Panc1 (cell line): ENCODE measurements at regions not wholly inside any gene's neighbourhood (a gene's known extent, or its start where the extent isn't known, plus 50 kb on each side); places are given as distances from the start of the nearest gene placed in this dataset.

Experiments used
- POLR2AphosphoS5 ChIP-seq: IDR thresholded peaks from 2 replicates; pipeline ENCODE4 v1.6.1; 2012; ENCODE audit warnings: mild to moderate bottlenecking, low read depth, low read length, moderate library complexity
- SIN3A ChIP-seq: IDR thresholded peaks from 2 replicates; pipeline ENCODE4 v1.6.1; 2012; ENCODE audit warnings: low read depth, mild to moderate bottlenecking, low read length, moderate library complexity, borderline replicate concordance; ENCODE audit not compliant: insufficient read depth
- TCF7L2 ChIP-seq: IDR thresholded peaks from 2 replicates; pipeline ENCODE4 v1.6.1; 2011; ENCODE audit warnings: mild to moderate bottlenecking, low read depth, low read length, inconsistent platforms
- TF ChIP-seq, protein P1 (sequence below), 2 experiments: IDR thresholded peaks; 2 replicates each; pipeline ENCODE4 v1.6.1; 2011 to 2012; ENCODE audit warnings: low read depth in 2 of 2, control low read depth in 1 of 2, low read length in 1 of 2, mild to moderate bottlenecking in 1 of 2, moderate library complexity in 1 of 2; ENCODE audit not compliant: insufficient read depth in 1 of 2
- TF ChIP-seq, protein P2 (sequence below): fragments of 450-650 bp; IDR thresholded peaks from 2 replicates; pipeline ENCODE4 v1.5.1; 2017; ENCODE audit warnings: mild to moderate bottlenecking

DNA sequence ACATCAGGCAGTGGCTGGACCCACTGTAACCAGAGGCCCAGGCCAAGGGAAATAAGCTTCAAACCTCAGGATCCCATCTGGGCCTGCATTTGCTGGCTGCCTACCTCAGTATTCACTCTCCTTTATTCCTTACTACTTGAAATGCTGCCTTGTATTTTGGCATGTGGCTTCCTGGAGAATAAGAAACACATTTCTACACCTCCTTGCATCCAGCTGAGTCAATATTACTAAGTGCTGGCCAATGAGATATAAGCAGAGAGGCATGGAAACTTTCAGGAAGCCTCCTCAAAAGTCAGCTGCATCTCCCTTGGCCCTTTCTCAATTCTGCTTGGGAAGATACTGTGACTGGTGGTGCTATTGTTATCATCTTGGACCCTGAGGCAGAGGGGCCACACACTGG is 59.8 kb upstream of the RELL1 start:
- TF ChIP-seq, protein P1, sequence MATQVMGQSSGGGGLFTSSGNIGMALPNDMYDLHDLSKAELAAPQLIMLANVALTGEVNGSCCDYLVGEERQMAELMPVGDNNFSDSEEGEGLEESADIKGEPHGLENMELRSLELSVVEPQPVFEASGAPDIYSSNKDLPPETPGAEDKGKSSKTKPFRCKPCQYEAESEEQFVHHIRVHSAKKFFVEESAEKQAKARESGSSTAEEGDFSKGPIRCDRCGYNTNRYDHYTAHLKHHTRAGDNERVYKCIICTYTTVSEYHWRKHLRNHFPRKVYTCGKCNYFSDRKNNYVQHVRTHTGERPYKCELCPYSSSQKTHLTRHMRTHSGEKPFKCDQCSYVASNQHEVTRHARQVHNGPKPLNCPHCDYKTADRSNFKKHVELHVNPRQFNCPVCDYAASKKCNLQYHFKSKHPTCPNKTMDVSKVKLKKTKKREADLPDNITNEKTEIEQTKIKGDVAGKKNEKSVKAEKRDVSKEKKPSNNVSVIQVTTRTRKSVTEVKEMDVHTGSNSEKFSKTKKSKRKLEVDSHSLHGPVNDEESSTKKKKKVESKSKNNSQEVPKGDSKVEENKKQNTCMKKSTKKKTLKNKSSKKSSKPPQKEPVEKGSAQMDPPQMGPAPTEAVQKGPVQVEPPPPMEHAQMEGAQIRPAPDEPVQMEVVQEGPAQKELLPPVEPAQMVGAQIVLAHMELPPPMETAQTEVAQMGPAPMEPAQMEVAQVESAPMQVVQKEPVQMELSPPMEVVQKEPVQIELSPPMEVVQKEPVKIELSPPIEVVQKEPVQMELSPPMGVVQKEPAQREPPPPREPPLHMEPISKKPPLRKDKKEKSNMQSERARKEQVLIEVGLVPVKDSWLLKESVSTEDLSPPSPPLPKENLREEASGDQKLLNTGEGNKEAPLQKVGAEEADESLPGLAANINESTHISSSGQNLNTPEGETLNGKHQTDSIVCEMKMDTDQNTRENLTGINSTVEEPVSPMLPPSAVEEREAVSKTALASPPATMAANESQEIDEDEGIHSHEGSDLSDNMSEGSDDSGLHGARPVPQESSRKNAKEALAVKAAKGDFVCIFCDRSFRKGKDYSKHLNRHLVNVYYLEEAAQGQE (IDR thresholded peaks at IDR 0.05; ENCODE audit: insufficient read depth in 1 of 2, low read depth in 2 of 2, low read length in 1 of 2) = no peak
- TF ChIP-seq, protein P2, sequence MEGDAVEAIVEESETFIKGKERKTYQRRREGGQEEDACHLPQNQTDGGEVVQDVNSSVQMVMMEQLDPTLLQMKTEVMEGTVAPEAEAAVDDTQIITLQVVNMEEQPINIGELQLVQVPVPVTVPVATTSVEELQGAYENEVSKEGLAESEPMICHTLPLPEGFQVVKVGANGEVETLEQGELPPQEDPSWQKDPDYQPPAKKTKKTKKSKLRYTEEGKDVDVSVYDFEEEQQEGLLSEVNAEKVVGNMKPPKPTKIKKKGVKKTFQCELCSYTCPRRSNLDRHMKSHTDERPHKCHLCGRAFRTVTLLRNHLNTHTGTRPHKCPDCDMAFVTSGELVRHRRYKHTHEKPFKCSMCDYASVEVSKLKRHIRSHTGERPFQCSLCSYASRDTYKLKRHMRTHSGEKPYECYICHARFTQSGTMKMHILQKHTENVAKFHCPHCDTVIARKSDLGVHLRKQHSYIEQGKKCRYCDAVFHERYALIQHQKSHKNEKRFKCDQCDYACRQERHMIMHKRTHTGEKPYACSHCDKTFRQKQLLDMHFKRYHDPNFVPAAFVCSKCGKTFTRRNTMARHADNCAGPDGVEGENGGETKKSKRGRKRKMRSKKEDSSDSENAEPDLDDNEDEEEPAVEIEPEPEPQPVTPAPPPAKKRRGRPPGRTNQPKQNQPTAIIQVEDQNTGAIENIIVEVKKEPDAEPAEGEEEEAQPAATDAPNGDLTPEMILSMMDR = no peak
- TF ChIP-seq POLR2AphosphoS5 (no peak), TCF7L2 (no peak), SIN3A (no peak)
